Prostate gland (tissue), 2 donors: ENCODE measurements at regions not wholly inside any gene's neighbourhood (a gene's known extent, or its start where the extent isn't known, plus 50 kb on each side); places are given as distances from the start of the nearest gene placed in this dataset.

Experiments
- DNase-seq: peaks from one replicate; pipeline ENCODE4 v3.0.0-alpha.2; 2019; ENCODE audit warnings: low spot score
- H3K27ac ChIP-seq, 2 donors: fragments of 200-600 bp; sonication (generic); 2 replicates each; pipeline ENCODE4 v1.5.1; 2017 to 2019
- H3K27me3 ChIP-seq: fragments of 200-600 bp; sonication (generic); replicated peaks from 2 replicates; pipeline ENCODE4 v1.5.1; 2019; ENCODE audit not compliant: insufficient read depth
- H3K36me3 ChIP-seq, 2 donors: fragments of 200-600 bp; sonication (generic); 1 replicate in 1 of 2; 2 replicates in 1 of 2; pipeline versions ENCODE4 v1.5.1 to v1.8.1; 2017 to 2019
- H3K4me1 ChIP-seq: fragments of 200-600 bp; sonication (generic); replicated peaks from 2 replicates; pipeline ENCODE4 v1.5.1; 2019
- H3K4me3 ChIP-seq, 2 donors: fragments of 200-600 bp; sonication (generic); 2 replicates each; pipeline ENCODE4 v1.5.1; 2017 to 2019
- H3K9me3 ChIP-seq: fragments of 200-600 bp; sonication (generic); 2 replicates; pipeline ENCODE4 v1.5.1; 2017
- POLR2A ChIP-seq: fragments of 450-650 bp; IDR thresholded peaks from one replicate; pipeline ENCODE4 v1.6.1; 2016; ENCODE audit warnings: antibody characterized with exemption, mild to moderate bottlenecking
- POLR2AphosphoS5 ChIP-seq: sonication (generic); formaldehyde crosslinking; IDR thresholded peaks from one replicate; pipeline ENCODE4 v1.6.1; 2017; ENCODE audit warnings: antibody characterized with exemption
- WGBS: methylation state at CpG from one replicate; pipeline ENCODE4 v1.1.5; 2018; 5-methylcytosine and 5-hydroxymethylcytosine counted together
- intact Hi-C: fragments of 100-400 bp; cut with DNase I; formaldehyde crosslinking; loops from one replicate; pipeline ENCODE4 v1.14.2; 2022
- TF ChIP-seq, protein P1 (sequence below), 4 experiments: fragments of 200-600 bp in 2 of 4; fragments of 450-650 bp in 2 of 4; sonication (generic) in 2 of 4; IDR thresholded peaks; 1 replicate in 3 of 4; 2 replicates in 1 of 4; pipeline ENCODE4 v1.5.1; 2016 to 2019; ENCODE audit warnings: antibody characterized with exemption in 4 of 4, mild to moderate bottlenecking in 2 of 4, moderate library complexity in 2 of 4

DNA sequence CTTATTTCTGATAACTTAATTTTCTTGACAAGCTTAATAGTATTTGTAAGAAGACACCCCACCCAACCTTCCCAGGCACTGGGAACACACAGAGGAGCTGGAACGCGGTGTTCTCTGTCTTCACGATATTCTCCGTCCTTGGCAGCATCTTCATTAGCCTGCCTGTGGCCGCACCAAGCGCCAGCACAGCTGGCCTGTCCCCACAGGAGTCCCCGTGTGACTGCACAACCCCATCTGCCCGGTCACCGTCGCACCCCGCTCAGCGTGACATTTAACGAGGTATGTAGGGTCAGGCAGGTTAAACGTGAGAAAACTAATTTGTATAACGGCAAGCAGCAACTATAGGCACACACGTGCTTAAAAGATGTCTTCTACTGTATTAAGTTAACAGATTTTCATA lies 293.3 kb downstream of the BRD1 start:
- intact Hi-C loops: no loop called here
- Histone ChIP-seq H3K27me3 (peaks cover 2% of the 10 kb centered on the region), H3K4me1 (no peaks in the 10 kb centered on the region), H3K27ac (no peak overlapping the region), H3K36me3 (no peaks in the 10 kb centered on the region), H3K4me3 (no peak overlapping the region), H3K9me3 (no peaks in the 10 kb centered on the region)
- DNase-seq: no peak
- 29% methylated on average over 16 of the region's 16 CpGs for WGBS
- TF ChIP-seq, protein P1, sequence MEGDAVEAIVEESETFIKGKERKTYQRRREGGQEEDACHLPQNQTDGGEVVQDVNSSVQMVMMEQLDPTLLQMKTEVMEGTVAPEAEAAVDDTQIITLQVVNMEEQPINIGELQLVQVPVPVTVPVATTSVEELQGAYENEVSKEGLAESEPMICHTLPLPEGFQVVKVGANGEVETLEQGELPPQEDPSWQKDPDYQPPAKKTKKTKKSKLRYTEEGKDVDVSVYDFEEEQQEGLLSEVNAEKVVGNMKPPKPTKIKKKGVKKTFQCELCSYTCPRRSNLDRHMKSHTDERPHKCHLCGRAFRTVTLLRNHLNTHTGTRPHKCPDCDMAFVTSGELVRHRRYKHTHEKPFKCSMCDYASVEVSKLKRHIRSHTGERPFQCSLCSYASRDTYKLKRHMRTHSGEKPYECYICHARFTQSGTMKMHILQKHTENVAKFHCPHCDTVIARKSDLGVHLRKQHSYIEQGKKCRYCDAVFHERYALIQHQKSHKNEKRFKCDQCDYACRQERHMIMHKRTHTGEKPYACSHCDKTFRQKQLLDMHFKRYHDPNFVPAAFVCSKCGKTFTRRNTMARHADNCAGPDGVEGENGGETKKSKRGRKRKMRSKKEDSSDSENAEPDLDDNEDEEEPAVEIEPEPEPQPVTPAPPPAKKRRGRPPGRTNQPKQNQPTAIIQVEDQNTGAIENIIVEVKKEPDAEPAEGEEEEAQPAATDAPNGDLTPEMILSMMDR (IDR thresholded peaks at IDR 0.05): no peak
- no peak for TF ChIP-seq POLR2AphosphoS5

- Histone ChIP-seq H3K36me3 (no peaks in the 10 kb centered on the region), H3K27me3 (peaks cover 2% of the 10 kb centered on the region), H3K4me1 (no peaks in the 10 kb centered on the region), H3K4me3 (no peak overlapping the region), H3K27ac (no peak overlapping the region), H3K9me3 (no peaks in the 10 kb centered on the region)
- no peak for DNase-seq
- WGBS: 79% methylated on average over 19 of the region's 19 CpGs
- TF ChIP-seq POLR2A: no peak
- no peak for TF ChIP-seq POLR2AphosphoS5
- TF ChIP-seq, protein P1 (IDR thresholded peaks at IDR 0.05): no peak
- intact Hi-C loops: no loop called here
These were observed 293.8 kb downstream of the BRD1 start for GRCh38 chr22:49533886-49534285.

DNA sequence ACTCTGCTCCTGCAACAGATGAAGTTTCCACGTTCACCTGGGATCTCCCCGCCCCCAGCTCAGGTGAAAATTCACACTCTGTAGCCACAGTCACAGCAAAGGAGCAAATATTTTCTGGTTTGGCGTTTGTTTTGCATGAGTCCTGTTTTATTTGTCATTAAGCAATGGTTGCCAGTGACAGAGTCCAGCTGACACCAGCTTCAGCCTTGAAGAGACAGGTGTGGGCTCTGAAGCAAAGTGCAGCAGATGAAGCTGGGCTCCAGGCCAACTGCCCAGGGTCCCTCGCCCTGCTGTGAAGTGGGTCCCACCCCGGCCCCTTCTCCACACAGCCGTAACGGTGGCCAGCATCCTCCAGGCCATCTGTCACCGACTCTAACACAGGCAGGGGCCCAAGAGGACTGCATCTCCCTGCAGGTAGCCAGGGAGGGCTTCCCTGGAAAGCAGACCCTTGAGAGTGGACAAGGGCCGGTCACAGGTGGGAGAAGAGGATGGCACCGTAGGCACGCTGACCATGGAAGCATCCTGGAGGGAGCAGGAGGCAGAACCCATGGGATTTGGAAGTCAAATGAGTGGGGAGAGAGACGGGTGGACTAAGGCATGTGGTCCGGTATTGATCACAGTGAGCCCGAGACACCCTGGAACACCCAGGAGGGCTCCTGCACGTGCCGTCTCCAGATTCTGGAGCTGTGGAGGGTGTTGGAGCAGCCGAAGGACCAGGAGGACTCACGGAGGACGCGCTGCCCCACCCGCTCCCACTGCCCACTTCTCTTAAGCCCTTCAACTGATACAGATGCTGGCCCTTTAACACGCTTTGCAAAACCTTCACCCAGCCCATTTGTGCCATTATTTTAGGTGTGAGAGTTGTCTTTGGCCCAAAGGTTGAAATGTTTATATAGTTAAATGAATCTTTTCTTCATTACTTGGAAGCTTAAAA lies 294.5 kb downstream of the BRD1 start:
- H3K27me3 ChIP-seq: peaks cover 2% of the 10 kb centered on the region
- no peak for DNase-seq

DNA sequence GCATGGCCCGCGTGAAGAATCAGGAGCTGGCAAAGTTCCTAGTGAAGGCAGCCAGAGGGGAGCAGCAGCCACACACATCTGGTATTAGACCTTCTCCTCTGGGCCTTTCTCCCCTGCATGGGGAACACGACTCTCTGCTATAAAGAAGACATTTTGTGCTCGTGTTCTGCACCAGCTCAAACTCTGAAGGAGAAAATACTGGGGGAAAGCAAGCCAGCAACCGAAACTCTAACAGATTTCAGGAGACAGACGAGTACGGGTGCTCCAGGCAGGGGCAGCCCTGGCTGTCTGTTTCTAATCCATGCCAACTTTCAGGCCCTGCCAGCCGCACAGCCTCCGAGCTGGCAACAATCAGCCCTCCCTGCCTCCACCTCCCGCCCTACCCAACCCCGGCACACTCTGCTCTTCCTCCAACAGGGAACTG lies 296.3 kb downstream of the BRD1 start:
- H3K27me3 ChIP-seq: peaks cover 2% of the 10 kb centered on the region
- 43% methylated on average over 11 of the region's 11 CpGs for WGBS
- no peak overlapping the region for H3K27ac ChIP-seq

More for the DNA sequence above, 294.5 kb downstream of the BRD1 start:
- WGBS: 81% methylated on average over 22 of the region's 22 CpGs
- Histone ChIP-seq H3K4me1 (no peaks in the 10 kb centered on the region), H3K4me3 (no peak overlapping the region), H3K36me3 (no peaks in the 10 kb centered on the region), H3K9me3 (no peaks in the 10 kb centered on the region), H3K27ac (no peak overlapping the region)
- TF ChIP-seq POLR2A: no peak
- TF ChIP-seq, protein P1 (IDR thresholded peaks at IDR 0.05): no peak
- no peak for TF ChIP-seq POLR2AphosphoS5
- intact Hi-C loops: no loop called here

DNA sequence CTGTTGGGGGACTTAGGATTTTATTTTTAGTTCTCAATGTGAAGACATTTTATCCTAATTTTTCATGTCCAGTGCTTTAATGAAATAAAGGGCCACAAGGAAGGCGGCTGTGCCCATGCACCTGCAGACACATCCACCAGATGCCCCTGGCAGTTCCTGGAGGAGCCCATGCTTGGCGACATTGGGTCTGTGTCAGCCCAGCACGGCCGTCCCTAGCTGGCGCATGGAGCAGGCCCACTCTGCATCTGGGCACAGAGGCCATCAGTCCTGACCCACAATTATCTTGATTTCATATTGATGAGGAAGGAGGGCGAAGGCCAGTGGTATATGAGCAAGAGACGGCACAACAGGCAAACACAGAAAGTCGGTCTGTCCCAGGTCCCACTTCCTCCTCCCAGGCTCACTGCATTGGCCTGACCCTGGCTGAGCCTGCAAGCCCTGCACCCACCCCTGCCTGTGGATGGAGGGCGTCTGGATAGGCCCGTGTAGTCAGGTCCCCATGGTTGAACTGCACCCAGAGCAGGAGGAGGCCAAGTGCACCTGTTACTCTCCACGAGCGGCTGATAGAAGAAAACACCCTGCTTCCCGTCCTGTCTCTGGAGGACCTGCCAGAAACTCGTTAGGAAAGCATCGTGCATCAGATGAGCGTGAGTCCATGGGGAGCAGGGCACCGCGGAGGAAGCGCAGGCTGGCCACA lies 296.9 kb downstream of the BRD1 start:
- H3K36me3 ChIP-seq: no peaks in the 10 kb centered on the region
- TF ChIP-seq POLR2A: no peak
- no peaks in the 10 kb centered on the region for H3K4me1 ChIP-seq
- DNase-seq: no peak
- intact Hi-C loops: no loop called here
- no peak overlapping the region for H3K27ac ChIP-seq
- H3K4me3 ChIP-seq: no peak overlapping the region
- H3K27me3 ChIP-seq: peaks cover 2% of the 10 kb centered on the region
- no peaks in the 10 kb centered on the region for H3K9me3 ChIP-seq
- WGBS: 72% methylated on average over 18 of the region's 19 CpGs

More for the DNA sequence above, 296.3 kb downstream of the BRD1 start:
- Histone ChIP-seq H3K4me3 (no peak overlapping the region), H3K9me3 (no peaks in the 10 kb centered on the region), H3K36me3 (no peaks in the 10 kb centered on the region), H3K4me1 (no peaks in the 10 kb centered on the region)
- intact Hi-C loops: no loop called here
- DNase-seq: no peak
- TF ChIP-seq POLR2A (no peak), POLR2AphosphoS5 (no peak)
